ENCODE measurements at regions not wholly inside any gene's neighbourhood (a gene's known extent, or its start where the extent isn't known, plus 50 kb on each side); places are given as distances from the start of the nearest gene placed in this dataset.
A peak's percentile ranks its signal among the peaks of the same experiment; 100 is the strongest.

DNA sequence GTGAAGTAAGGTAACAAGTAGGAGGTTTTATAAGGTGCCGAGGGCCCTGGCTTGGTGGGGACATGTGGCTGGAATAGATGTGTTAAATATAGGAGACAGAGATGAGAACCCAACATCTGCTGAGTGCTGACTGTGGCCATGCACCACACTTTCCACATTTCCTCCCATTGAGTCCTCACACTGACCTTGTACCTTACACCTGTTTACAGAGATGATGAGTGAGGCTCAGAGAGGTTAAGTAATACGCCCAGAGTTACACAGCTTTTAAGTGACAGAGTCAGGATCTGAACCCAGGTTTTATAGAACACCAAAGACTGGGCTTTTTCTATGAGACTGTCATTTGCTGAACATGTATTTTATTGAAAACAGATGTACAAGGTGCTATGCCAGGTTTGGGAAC is 70.8 kb upstream of the LTA4H start (continued):
- TF ChIP-seq, protein P1, sequence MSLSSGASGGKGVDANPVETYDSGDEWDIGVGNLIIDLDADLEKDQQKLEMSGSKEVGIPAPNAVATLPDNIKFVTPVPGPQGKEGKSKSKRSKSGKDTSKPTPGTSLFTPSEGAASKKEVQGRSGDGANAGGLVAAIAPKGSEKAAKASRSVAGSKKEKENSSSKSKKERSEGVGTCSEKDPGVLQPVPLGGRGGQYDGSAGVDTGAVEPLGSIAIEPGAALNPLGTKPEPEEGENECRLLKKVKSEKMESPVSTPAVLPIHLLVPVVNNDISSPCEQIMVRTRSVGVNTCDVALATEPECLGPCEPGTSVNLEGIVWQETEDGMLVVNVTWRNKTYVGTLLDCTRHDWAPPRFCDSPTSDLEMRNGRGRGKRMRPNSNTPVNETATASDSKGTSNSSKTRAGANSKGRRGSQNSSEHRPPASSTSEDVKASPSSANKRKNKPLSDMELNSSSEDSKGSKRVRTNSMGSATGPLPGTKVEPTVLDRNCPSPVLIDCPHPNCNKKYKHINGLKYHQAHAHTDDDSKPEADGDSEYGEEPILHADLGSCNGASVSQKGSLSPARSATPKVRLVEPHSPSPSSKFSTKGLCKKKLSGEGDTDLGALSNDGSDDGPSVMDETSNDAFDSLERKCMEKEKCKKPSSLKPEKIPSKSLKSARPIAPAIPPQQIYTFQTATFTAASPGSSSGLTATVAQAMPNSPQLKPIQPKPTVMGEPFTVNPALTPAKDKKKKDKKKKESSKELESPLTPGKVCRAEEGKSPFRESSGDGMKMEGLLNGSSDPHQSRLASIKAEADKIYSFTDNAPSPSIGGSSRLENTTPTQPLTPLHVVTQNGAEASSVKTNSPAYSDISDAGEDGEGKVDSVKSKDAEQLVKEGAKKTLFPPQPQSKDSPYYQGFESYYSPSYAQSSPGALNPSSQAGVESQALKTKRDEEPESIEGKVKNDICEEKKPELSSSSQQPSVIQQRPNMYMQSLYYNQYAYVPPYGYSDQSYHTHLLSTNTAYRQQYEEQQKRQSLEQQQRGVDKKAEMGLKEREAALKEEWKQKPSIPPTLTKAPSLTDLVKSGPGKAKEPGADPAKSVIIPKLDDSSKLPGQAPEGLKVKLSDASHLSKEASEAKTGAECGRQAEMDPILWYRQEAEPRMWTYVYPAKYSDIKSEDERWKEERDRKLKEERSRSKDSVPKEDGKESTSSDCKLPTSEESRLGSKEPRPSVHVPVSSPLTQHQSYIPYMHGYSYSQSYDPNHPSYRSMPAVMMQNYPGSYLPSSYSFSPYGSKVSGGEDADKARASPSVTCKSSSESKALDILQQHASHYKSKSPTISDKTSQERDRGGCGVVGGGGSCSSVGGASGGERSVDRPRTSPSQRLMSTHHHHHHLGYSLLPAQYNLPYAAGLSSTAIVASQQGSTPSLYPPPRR (CRISPR knock-in tag; IDR thresholded peaks at IDR 0.05; ENCODE audit: borderline replicate concordance), result no peak
- TF ChIP-seq KDM1A (CRISPR knock-in tag; IDR thresholded peaks at IDR 0.05) (0 out of 2 replicates have a peak, but pooled peaks have one; percentile 33), HNF4A (CRISPR knock-in tag; IDR thresholded peaks at IDR 0.05) (peak; percentile 77), FOXA1 (IDR thresholded peaks at IDR 0.05) (no peak), FOXA1 (CRISPR knock-in tag; IDR thresholded peaks at IDR 0.05) (peak; percentile 45; the same call in 1 of the 2 replicates)
- TF ChIP-seq, protein P2, sequence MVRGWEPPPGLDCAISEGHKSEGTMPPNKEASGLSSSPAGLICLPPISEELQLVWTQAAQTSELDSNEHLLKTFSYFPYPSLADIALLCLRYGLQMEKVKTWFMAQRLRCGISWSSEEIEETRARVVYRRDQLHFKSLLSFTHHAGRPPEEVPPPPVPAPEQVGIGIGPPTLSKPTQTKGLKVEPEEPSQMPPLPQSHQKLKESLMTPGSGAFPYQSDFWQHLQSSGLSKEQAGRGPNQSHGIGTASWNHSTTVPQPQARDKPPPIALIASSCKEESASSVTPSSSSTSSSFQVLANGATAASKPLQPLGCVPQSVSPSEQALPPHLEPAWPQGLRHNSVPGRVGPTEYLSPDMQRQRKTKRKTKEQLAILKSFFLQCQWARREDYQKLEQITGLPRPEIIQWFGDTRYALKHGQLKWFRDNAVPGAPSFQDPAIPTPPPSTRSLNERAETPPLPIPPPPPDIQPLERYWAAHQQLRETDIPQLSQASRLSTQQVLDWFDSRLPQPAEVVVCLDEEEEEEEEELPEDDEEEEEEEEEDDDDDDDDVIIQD (CRISPR knock-in tag; IDR thresholded peaks at IDR 0.05; ENCODE audit: low read depth), result no peak

DNA sequence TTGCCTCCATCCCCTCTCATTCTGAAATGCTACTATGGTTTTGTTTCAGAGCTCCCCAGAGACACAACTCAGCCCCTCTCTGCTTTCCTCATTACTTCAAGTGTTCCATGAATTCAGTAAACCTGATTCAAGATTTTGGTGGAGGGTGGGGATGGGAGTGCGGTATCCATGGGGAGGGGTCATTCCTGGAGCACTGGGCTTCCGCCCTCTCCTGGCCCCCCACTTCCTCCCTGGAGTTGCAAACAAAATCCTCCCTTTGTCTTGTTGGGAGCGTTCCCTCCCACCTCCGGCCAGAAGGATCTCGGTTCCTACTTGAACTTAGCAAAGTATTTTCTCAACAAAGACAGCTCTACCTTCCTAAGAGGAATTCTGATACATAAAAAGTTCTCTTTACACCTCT is 71.8 kb upstream of the LTA4H start:
- CTCF ChIA-PET (ENCODE audit: low intra/inter-chr PET ratio, low total read pairs), result no interaction called here
- ATAC-seq, result no peak
- no peaks in the 10 kb centered on the region for H3K36me3 ChIP-seq (replicated peaks in 1 of 2; ENCODE audit: control insufficient read depth in 1 of 2, insufficient read depth in 2 of 2, low read length in 2 of 2)

More for the DNA sequence above, 71.8 kb upstream of the LTA4H start:
- Histone ChIP-seq H3K79me2 (ENCODE audit: insufficient read depth, low read length) (no peaks in the 10 kb centered on the region), H3K9me3 (ENCODE audit: low read length) (no peaks in the 10 kb centered on the region), H3K4me3 (replicated peaks in 1 of 3; ENCODE audit: insufficient read depth in 1 of 3, low read depth in 2 of 3, low read length in 3 of 3) (no peak overlapping the region), H3K27ac (ENCODE audit: extremely low read length, insufficient read depth, low read length) (no peak overlapping the region), H4K20me1 (ENCODE audit: insufficient read depth, low read length) (no peaks in the 10 kb centered on the region), H3K4me2 (ENCODE audit: low read depth, low read length) (no peak overlapping the region), H2AFZ (ENCODE audit: low read length) (no peak overlapping the region), H3K9ac (ENCODE audit: insufficient read depth, low read depth, low read length) (no peak overlapping the region), H3K27me3 (ENCODE audit: control insufficient read depth in 1 of 2, insufficient read depth in 2 of 2, low read length in 2 of 2) (no peaks in the 10 kb centered on the region), H3K4me1 (ENCODE audit: insufficient read depth, low read length) (peaks cover 29% of the 10 kb centered on the region)
- no peak for FAIRE-seq
- POLR2A ChIA-PET, result no interaction called here
- in situ Hi-C loops (cut with HindIII; ENCODE audit: extremely low pct_ligation_motif_present, low pct_unique_long_range_greater_than_20kb) (no loop called here), intact Hi-C loops (cut with micrococcal nuclease; ENCODE audit: unreplicated experiment) (no loop called here)
- no peak for DNase-seq (ENCODE audit: low spot score)
- BruUV-seq (replicated peaks), result no TSS peak
- TF ChIP-seq, protein P3, sequence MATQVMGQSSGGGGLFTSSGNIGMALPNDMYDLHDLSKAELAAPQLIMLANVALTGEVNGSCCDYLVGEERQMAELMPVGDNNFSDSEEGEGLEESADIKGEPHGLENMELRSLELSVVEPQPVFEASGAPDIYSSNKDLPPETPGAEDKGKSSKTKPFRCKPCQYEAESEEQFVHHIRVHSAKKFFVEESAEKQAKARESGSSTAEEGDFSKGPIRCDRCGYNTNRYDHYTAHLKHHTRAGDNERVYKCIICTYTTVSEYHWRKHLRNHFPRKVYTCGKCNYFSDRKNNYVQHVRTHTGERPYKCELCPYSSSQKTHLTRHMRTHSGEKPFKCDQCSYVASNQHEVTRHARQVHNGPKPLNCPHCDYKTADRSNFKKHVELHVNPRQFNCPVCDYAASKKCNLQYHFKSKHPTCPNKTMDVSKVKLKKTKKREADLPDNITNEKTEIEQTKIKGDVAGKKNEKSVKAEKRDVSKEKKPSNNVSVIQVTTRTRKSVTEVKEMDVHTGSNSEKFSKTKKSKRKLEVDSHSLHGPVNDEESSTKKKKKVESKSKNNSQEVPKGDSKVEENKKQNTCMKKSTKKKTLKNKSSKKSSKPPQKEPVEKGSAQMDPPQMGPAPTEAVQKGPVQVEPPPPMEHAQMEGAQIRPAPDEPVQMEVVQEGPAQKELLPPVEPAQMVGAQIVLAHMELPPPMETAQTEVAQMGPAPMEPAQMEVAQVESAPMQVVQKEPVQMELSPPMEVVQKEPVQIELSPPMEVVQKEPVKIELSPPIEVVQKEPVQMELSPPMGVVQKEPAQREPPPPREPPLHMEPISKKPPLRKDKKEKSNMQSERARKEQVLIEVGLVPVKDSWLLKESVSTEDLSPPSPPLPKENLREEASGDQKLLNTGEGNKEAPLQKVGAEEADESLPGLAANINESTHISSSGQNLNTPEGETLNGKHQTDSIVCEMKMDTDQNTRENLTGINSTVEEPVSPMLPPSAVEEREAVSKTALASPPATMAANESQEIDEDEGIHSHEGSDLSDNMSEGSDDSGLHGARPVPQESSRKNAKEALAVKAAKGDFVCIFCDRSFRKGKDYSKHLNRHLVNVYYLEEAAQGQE (IDR thresholded peaks at IDR 0.05; ENCODE audit: borderline replicate concordance in 1 of 2, low read depth in 1 of 2, low read length in 2 of 2), result no peak
- no peak for TF ChIP-seq LCORL (IDR thresholded peaks at IDR 0.05)
- TF ChIP-seq LCORL (CRISPR knock-in tag; IDR thresholded peaks at IDR 0.05), result no peak
- TF ChIP-seq JUN (CRISPR knock-in tag; IDR thresholded peaks at IDR 0.05), result no peak
- no peak for TF ChIP-seq SUZ12 (IDR thresholded peaks at IDR 0.05; ENCODE audit: low read depth, low read length)
- TF ChIP-seq KDM5B (CRISPR knock-in tag; IDR thresholded peaks at IDR 0.05; ENCODE audit: borderline replicate concordance), result no peak
- TF ChIP-seq ZC3H4 (CRISPR knock-in tag; IDR thresholded peaks at IDR 0.05; ENCODE audit: borderline replicate concordance), result no peak
- no peak for TF ChIP-seq ZNF274 (CRISPR knock-in tag; IDR thresholded peaks at IDR 0.05)
- no peak for TF ChIP-seq AKAP8 (CRISPR knock-in tag; IDR thresholded peaks at IDR 0.05)
- TF ChIP-seq ZMYM2 (CRISPR knock-in tag; IDR thresholded peaks at IDR 0.05), result no peak
- WGBS (ENCODE audit: low lambda C conversion rate), result 39% methylated on average over 5 of the region's 5 CpGs

Data from HepG2 (cell line).